Panc1 (cell line): ENCODE measurements at regions not wholly inside any gene's neighbourhood (a gene's known extent, or its start where the extent isn't known, plus 50 kb on each side); places are given as distances from the start of the nearest gene placed in this dataset.

Experiments used
- ATAC-seq: fragments of 200-7000 bp; cut with Tn5 transposase; 2 replicates; pipeline ENCODE4 v1.9.1; 2020; ENCODE audit warnings: mild to moderate bottlenecking, moderate library complexity
- BruUV-seq: library from RNA; stranded (reverse); fragments of 400-500 nt; replicated peaks from 2 replicates; lab custom pipeline; 2021; lab: Mats Ljungman, UMichigan
- CTCF ChIA-PET: fragments of 300-600 bp; sonication (Branson Sonifier 250); formaldehyde crosslinking; loops from one replicate; lab custom pipeline; 2022; ENCODE audit warnings: antibody characterized with exemption; lab: Charles Lee
- POLR2A ChIA-PET: fragments of 300-600 bp; sonication (Branson Sonifier 250); formaldehyde crosslinking; loops from one replicate; lab custom pipeline; 2022; ENCODE audit warnings: antibody characterized with exemption; lab: Charles Lee
- DNase-seq: peaks from one replicate; pipeline ENCODE4 v3.0.0-alpha.2; 2010; ENCODE audit warnings: low read depth, low spot score
- H3K27ac ChIP-seq: 2 replicates; pipeline ENCODE4 v1.5.1; 2011; ENCODE audit warnings: mild to moderate bottlenecking, low read length, inconsistent platforms
- H3K27me3 ChIP-seq: fragments of 200-500 bp; sonication (Bioruptor generic); 2 replicates; pipeline ENCODE4 v1.6.0; 2014; ENCODE audit warnings: low read length, inconsistent platforms; ENCODE audit not compliant: control insufficient read depth, insufficient read depth
- H3K36me3 ChIP-seq: fragments of 200-500 bp; sonication (Bioruptor generic); 2 replicates; pipeline ENCODE4 v1.5.1; 2014; ENCODE audit warnings: inconsistent platforms, mild to moderate bottlenecking, low read length, moderate library complexity; ENCODE audit not compliant: control insufficient read depth, insufficient read depth
- H3K4me1 ChIP-seq: 2 replicates; pipeline ENCODE4 v1.5.1; 2011; ENCODE audit warnings: inconsistent platforms, mild to moderate bottlenecking, low read length, moderate library complexity; ENCODE audit not compliant: control insufficient read depth, insufficient read depth
- H3K4me3 ChIP-seq, 2 experiments: 2 replicates each; pipeline ENCODE4 v1.5.1; 2011 to 2012; ENCODE audit warnings: low read depth in 2 of 2, low read length in 2 of 2, mild to moderate bottlenecking in 2 of 2, inconsistent platforms in 1 of 2, moderate library complexity in 1 of 2
- H3K9me3 ChIP-seq: fragments of 200-500 bp; sonication (Bioruptor generic); 2 replicates; pipeline ENCODE4 v1.5.1; 2014; ENCODE audit warnings: low read depth, mild to moderate bottlenecking, inconsistent platforms, low read length, moderate library complexity; ENCODE audit not compliant: control insufficient read depth, insufficient read depth
- POLR2AphosphoS5 ChIP-seq: IDR thresholded peaks from 2 replicates; pipeline ENCODE4 v1.6.1; 2012; ENCODE audit warnings: mild to moderate bottlenecking, low read depth, low read length, moderate library complexity
- REST ChIP-seq, 2 experiments: IDR thresholded peaks; 2 replicates each; pipeline ENCODE4 v1.6.1; 2011 to 2012; ENCODE audit warnings: low read depth in 2 of 2, control low read depth in 1 of 2, low read length in 1 of 2, mild to moderate bottlenecking in 1 of 2, moderate library complexity in 1 of 2; ENCODE audit not compliant: insufficient read depth in 1 of 2
- SIN3A ChIP-seq: IDR thresholded peaks from 2 replicates; pipeline ENCODE4 v1.6.1; 2012; ENCODE audit warnings: low read depth, mild to moderate bottlenecking, low read length, moderate library complexity, borderline replicate concordance; ENCODE audit not compliant: insufficient read depth
- TCF7L2 ChIP-seq: IDR thresholded peaks from 2 replicates; pipeline ENCODE4 v1.6.1; 2011; ENCODE audit warnings: mild to moderate bottlenecking, low read depth, low read length, inconsistent platforms
- in situ Hi-C: cut with HindIII; loops from 2 replicates; pipeline ENCODE4 v1.10.0; 2016; ENCODE audit warnings: low sequenced_read_pairs, low pct_unique_long_range_greater_than_20kb
- intact Hi-C: fragments of 100-400 bp; cut with micrococcal nuclease; formaldehyde crosslinking; loops from one replicate; pipeline ENCODE4 v1.10.0; 2022; ENCODE audit not compliant: unreplicated experiment
- TF ChIP-seq, protein P1 (sequence below): fragments of 450-650 bp; IDR thresholded peaks from 2 replicates; pipeline ENCODE4 v1.5.1; 2017; ENCODE audit warnings: mild to moderate bottlenecking

GRCh38 chr7:46006212-46006611, 85.1 kb upstream of the IGFBP3 start:
- Histone ChIP-seq H3K27me3 (no peaks in the 10 kb centered on the region), H3K9me3 (no peaks in the 10 kb centered on the region; the same call in 1 of the 2 replicates), H3K36me3 (no peaks in the 10 kb centered on the region), H3K27ac (no peak overlapping the region), H3K4me3 (no peak overlapping the region), H3K4me1 (no peaks in the 10 kb centered on the region)
- intact Hi-C loops (no loop called here), in situ Hi-C loops (no loop called here)
- BruUV-seq = no TSS peak
- ChIA-PET POLR2A (no interaction called here), CTCF (no interaction called here)
- DNase-seq (no peak), ATAC-seq (no peak)
- TF ChIP-seq TCF7L2 (no peak), SIN3A (no peak), REST (IDR thresholded peaks at IDR 0.05; ENCODE audit: insufficient read depth in 1 of 2, low read depth in 2 of 2, low read length in 1 of 2) (no peak), POLR2AphosphoS5 (no peak)
- TF ChIP-seq, protein P1, sequence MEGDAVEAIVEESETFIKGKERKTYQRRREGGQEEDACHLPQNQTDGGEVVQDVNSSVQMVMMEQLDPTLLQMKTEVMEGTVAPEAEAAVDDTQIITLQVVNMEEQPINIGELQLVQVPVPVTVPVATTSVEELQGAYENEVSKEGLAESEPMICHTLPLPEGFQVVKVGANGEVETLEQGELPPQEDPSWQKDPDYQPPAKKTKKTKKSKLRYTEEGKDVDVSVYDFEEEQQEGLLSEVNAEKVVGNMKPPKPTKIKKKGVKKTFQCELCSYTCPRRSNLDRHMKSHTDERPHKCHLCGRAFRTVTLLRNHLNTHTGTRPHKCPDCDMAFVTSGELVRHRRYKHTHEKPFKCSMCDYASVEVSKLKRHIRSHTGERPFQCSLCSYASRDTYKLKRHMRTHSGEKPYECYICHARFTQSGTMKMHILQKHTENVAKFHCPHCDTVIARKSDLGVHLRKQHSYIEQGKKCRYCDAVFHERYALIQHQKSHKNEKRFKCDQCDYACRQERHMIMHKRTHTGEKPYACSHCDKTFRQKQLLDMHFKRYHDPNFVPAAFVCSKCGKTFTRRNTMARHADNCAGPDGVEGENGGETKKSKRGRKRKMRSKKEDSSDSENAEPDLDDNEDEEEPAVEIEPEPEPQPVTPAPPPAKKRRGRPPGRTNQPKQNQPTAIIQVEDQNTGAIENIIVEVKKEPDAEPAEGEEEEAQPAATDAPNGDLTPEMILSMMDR = no peak

- no peak overlapping the region for H3K27ac ChIP-seq
- H3K9me3 ChIP-seq = no peaks in the 10 kb centered on the region; the same call in 1 of the 2 replicates
- ChIA-PET CTCF (no interaction called here), POLR2A (no interaction called here)
- BruUV-seq = no TSS peak
- intact Hi-C loops = no loop called here
- H3K4me1 ChIP-seq = no peaks in the 10 kb centered on the region
- no peaks in the 10 kb centered on the region for H3K27me3 ChIP-seq
- TF ChIP-seq REST (IDR thresholded peaks at IDR 0.05; ENCODE audit: insufficient read depth in 1 of 2, low read depth in 2 of 2, low read length in 1 of 2) (no peak), POLR2AphosphoS5 (no peak), SIN3A (no peak), TCF7L2 (no peak)
- TF ChIP-seq, protein P1 = no peak
- H3K36me3 ChIP-seq = no peaks in the 10 kb centered on the region
- DNase-seq = no peak
- in situ Hi-C loops = no loop called here
- no peak for ATAC-seq
- no peak overlapping the region for H3K4me3 ChIP-seq
Observed at GRCh38 chr7:46004965-46005364, 83.9 kb upstream of the IGFBP3 start.
